ENCODE measurements at regions not wholly inside any gene's neighbourhood (a gene's known extent, or its start where the extent isn't known, plus 50 kb on each side); places are given as distances from the start of the nearest gene placed in this dataset.

GRCh38 chr4:123553279-123553678 lies 156.7 kb downstream of the SPRY1 start:
- TF ChIP-seq L3MBTL2 (conservative IDR thresholded peaks at IDR 0.05) (no peak), CTBP1 (IDR thresholded peaks at IDR 0.05; ENCODE audit: borderline replicate concordance) (no peak), ARNT (IDR thresholded peaks at IDR 0.05) (no peak), ZNF384 (IDR thresholded peaks at IDR 0.05) (no peak)
- POLR2A ChIA-PET: no interaction called here
- DNase-seq (ENCODE audit: extremely low spot score): no peak
- CTCF ChIA-PET: no interaction called here

- ChIA-PET CTCF (interaction anchor here (0.7 to 2.2 kb wide), 2 partner anchors 11 to 93 kb away, joined by 3 to 15 read pairs; no protein-coding TSS in a partner anchor), POLR2A (interaction anchor here (1.1 to 1.4 kb wide), 2 partner anchors 34 to 157 kb away, joined by 3 to 6 read pairs; partner anchors contain the start of gene SPRY1)
- DNase-seq (ENCODE audit: extremely low spot score): no peak
- TF ChIP-seq PKNOX1 (IDR thresholded peaks at IDR 0.05) (no peak), HDGF (IDR thresholded peaks at IDR 0.05; ENCODE audit: borderline replicate concordance) (no peak), ARNT (IDR thresholded peaks at IDR 0.05) (no peak)
Observed at GRCh38 chr4:123553733-123554637, 157.4 kb downstream of the SPRY1 start.

- POLR2A ChIA-PET: interaction anchor here (1.0 to 1.4 kb wide), 3 partner anchors 33 to 158 kb away, joined by 3 to 6 read pairs (median 4); partner anchors contain the start of gene SPRY1
- CTCF ChIA-PET: interaction anchor here (0.7 to 2.2 kb wide), 3 partner anchors 10 to 161 kb away, joined by 3 to 15 read pairs (median 3); no protein-coding TSS in a partner anchor
Observed at GRCh38 chr4:123554801-123555232, 158.2 kb downstream of the SPRY1 start.

GRCh38 chr4:123555233-123555806 lies 158.7 kb downstream of the SPRY1 start:
- DNase-seq (ENCODE audit: extremely low spot score): peak; percentile 48
- ChIA-PET CTCF (interaction anchor here (0.8 to 2.2 kb wide), 2 partner anchors 9 to 162 kb away, joined by 3 to 15 read pairs; no protein-coding TSS in a partner anchor), POLR2A (interaction anchor here (1.0 to 1.4 kb wide), 3 partner anchors 33 to 159 kb away, joined by 3 to 6 read pairs (median 4); partner anchors contain the start of gene SPRY1)
- TF ChIP-seq FOXM1 (IDR thresholded peaks at IDR 0.05; ENCODE audit: borderline replicate concordance): no peak
- no peak for TF ChIP-seq SUZ12 (IDR thresholded peaks at IDR 0.05)
- no peak for TF ChIP-seq ELF4 (IDR thresholded peaks at IDR 0.05)
- no peak for TF ChIP-seq HDGF (IDR thresholded peaks at IDR 0.05; ENCODE audit: borderline replicate concordance)

More at GRCh38 chr4:123554801-123555232, 158.2 kb downstream of the SPRY1 start:
- DNase-seq (ENCODE audit: extremely low spot score): no peak
- no peak for TF ChIP-seq CTBP1 (IDR thresholded peaks at IDR 0.05; ENCODE audit: borderline replicate concordance)
- TF ChIP-seq ARNT (IDR thresholded peaks at IDR 0.05): no peak
- no peak for TF ChIP-seq FOXA1 (IDR thresholded peaks at IDR 0.05)
- TF ChIP-seq SUZ12 (IDR thresholded peaks at IDR 0.05): no peak

GRCh38 chr4:123555807-123556273 lies 159.2 kb downstream of the SPRY1 start:
- TF ChIP-seq L3MBTL2 (conservative IDR thresholded peaks at IDR 0.05) (no peak), PKNOX1 (IDR thresholded peaks at IDR 0.05) (peak; percentile 13; the same call in 1 of the 2 replicates)
- ChIA-PET CTCF (interaction anchor here (2.2 kb wide), 1 partner anchor 9 kb away, joined by 15 read pairs; no protein-coding TSS in a partner anchor), POLR2A (interaction anchor here (1.0 to 1.4 kb wide), 2 partner anchors 32 to 94 kb away, joined by 4 to 6 read pairs; no protein-coding TSS in a partner anchor)
- DNase-seq (ENCODE audit: extremely low spot score): no peak

GRCh38 chr4:123556526-123556925 lies 159.9 kb downstream of the SPRY1 start:
- POLR2A ChIA-PET: no interaction called here
- DNase-seq (ENCODE audit: extremely low spot score): no peak
- TF ChIP-seq PKNOX1 (IDR thresholded peaks at IDR 0.05): no peak
- no peak for TF ChIP-seq LEF1 (IDR thresholded peaks at IDR 0.05; ENCODE audit: borderline replicate concordance)
- no peak for TF ChIP-seq BHLHE40 (IDR thresholded peaks at IDR 0.05; ENCODE audit: borderline replicate concordance)
- no peak for TF ChIP-seq FOXA1 (IDR thresholded peaks at IDR 0.05)
- TF ChIP-seq ELF4 (IDR thresholded peaks at IDR 0.05): no peak
- no peak for TF ChIP-seq SP1 (IDR thresholded peaks at IDR 0.05)
- TF ChIP-seq HDGF (IDR thresholded peaks at IDR 0.05; ENCODE audit: borderline replicate concordance): no peak
- no peak for TF ChIP-seq TARDBP (IDR thresholded peaks at IDR 0.05)
- TF ChIP-seq ARNT (IDR thresholded peaks at IDR 0.05): no peak
- TF ChIP-seq ZNF384 (IDR thresholded peaks at IDR 0.05): no peak
- TF ChIP-seq NFRKB (IDR thresholded peaks at IDR 0.05): no peak
- no peak for TF ChIP-seq CTBP1 (IDR thresholded peaks at IDR 0.05; ENCODE audit: borderline replicate concordance)
- no peak for TF ChIP-seq FOXK2 (IDR thresholded peaks at IDR 0.05)
- TF ChIP-seq SUZ12 (IDR thresholded peaks at IDR 0.05): no peak
- CTCF ChIA-PET: no interaction called here
